ENCODE measurements at regions not wholly inside any gene's neighbourhood (a gene's known extent, or its start where the extent isn't known, plus 50 kb on each side); places are given as distances from the start of the nearest gene placed in this dataset.

- no peaks in the 10 kb centered on the region for H3K27me3 Mint-ChIP-seq
- POLR2A ChIA-PET: no interaction called here
- H3K4me1 Mint-ChIP-seq: no peaks in the 10 kb centered on the region
- no peak overlapping the region for H3K4me3 Mint-ChIP-seq
- CTCF ChIA-PET: no interaction called here
- no peaks in the 10 kb centered on the region for H3K9me3 Mint-ChIP-seq
- no peak overlapping the region for H3K27ac Mint-ChIP-seq
- no peak for DNase-seq
- no peaks in the 10 kb centered on the region for H3K36me3 Mint-ChIP-seq (ENCODE audit: low read depth)
Measured at GRCh38 chr18:985212-985661, 80.6 kb downstream of the ADCYAP1 start.

GRCh38 chr18:986051-986450, 81.4 kb downstream of the ADCYAP1 start:
- H3K4me1 Mint-ChIP-seq: no peaks in the 10 kb centered on the region
- no peaks in the 10 kb centered on the region for H3K27me3 Mint-ChIP-seq
- CTCF ChIA-PET: no interaction called here
- POLR2A ChIA-PET: no interaction called here
- H3K4me3 Mint-ChIP-seq: no peak overlapping the region
- no peaks in the 10 kb centered on the region for H3K9me3 Mint-ChIP-seq
- no peak for DNase-seq
- H3K36me3 Mint-ChIP-seq (ENCODE audit: low read depth): no peaks in the 10 kb centered on the region
- no peak overlapping the region for H3K27ac Mint-ChIP-seq

DNA sequence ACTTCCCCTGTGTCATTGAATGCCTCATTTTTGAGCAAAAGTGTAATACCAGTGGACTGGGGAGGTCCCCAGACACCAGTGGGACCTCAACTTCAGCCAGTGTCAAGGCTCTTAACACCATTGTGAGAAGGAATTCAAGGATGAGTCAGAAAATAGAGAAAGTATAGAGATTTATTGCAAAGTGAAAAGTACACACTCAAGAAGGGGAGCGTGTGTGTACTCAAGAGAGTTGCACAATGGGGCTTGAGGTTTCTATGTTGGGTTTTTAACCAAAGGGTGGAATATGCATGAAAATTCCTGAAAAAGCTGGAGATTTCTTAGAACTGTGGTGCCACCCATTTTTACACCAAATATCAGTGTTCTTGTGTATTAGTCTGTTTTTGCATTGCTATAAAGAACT, 81.9 kb downstream of the ADCYAP1 start:
- no peak for DNase-seq
- POLR2A ChIA-PET: no interaction called here
- Mint-ChIP-seq H3K4me3 (no peak overlapping the region), H3K9me3 (no peaks in the 10 kb centered on the region), H3K36me3 (ENCODE audit: low read depth) (no peaks in the 10 kb centered on the region), H3K27me3 (no peaks in the 10 kb centered on the region), H3K27ac (no peak overlapping the region), H3K4me1 (no peaks in the 10 kb centered on the region)
- CTCF ChIA-PET: no interaction called here

GRCh38 chr18:987325-988186, 82.9 kb downstream of the ADCYAP1 start:
- no peak overlapping the region for H3K4me3 Mint-ChIP-seq
- POLR2A ChIA-PET: no interaction called here
- H3K27me3 Mint-ChIP-seq: no peaks in the 10 kb centered on the region
- H3K27ac Mint-ChIP-seq: no peak overlapping the region
- no peaks in the 10 kb centered on the region for H3K4me1 Mint-ChIP-seq
- CTCF ChIA-PET: no interaction called here
- peaks cover 2% of the 10 kb centered on the region for H3K9me3 Mint-ChIP-seq
- DNase-seq: no peak
- no peaks in the 10 kb centered on the region for H3K36me3 Mint-ChIP-seq (ENCODE audit: low read depth)

- Mint-ChIP-seq H3K4me1 (no peaks in the 10 kb centered on the region), H3K4me3 (no peak overlapping the region), H3K9me3 (peaks cover 3% of the 10 kb centered on the region), H3K27me3 (no peaks in the 10 kb centered on the region), H3K36me3 (ENCODE audit: low read depth) (no peaks in the 10 kb centered on the region), H3K27ac (no peak overlapping the region)
- CTCF ChIA-PET: interaction anchor here (1.1 to 1.5 kb wide), 2 partner anchors 16 to 27 kb away, joined by 3 to 5 read pairs; no protein-coding TSS in a partner anchor
- no peak for DNase-seq
- POLR2A ChIA-PET: no interaction called here
Measured at GRCh38 chr18:989425-989824, 84.8 kb downstream of the ADCYAP1 start.

- no peak for DNase-seq
- Mint-ChIP-seq H3K27ac (no peak overlapping the region), H3K36me3 (ENCODE audit: low read depth) (no peaks in the 10 kb centered on the region), H3K4me3 (no peak overlapping the region), H3K4me1 (no peaks in the 10 kb centered on the region), H3K27me3 (no peaks in the 10 kb centered on the region), H3K9me3 (peaks cover 6% of the 10 kb centered on the region)
- CTCF ChIA-PET: interaction anchor here (1.1 kb wide), 1 partner anchor 28 kb away, joined by 3 read pairs; no protein-coding TSS in a partner anchor
- POLR2A ChIA-PET: interaction anchor here (0.7 kb wide), 1 partner anchor 421 kb away, joined by 3 read pairs; no protein-coding TSS in a partner anchor
Measured at GRCh38 chr18:990197-990596, 85.5 kb downstream of the ADCYAP1 start.

- POLR2A ChIA-PET: no interaction called here
- DNase-seq: no peak
Measured at GRCh38 chr18:991441-991840, 86.8 kb downstream of the ADCYAP1 start.

GRCh38 chr18:993560-993959, 88.9 kb downstream of the ADCYAP1 start:
- ChIA-PET CTCF (no interaction called here), POLR2A (no interaction called here)
- Mint-ChIP-seq H3K9me3 (peaks cover 6% of the 10 kb centered on the region), H3K4me3 (no peak overlapping the region), H3K36me3 (ENCODE audit: low read depth) (no peaks in the 10 kb centered on the region), H3K4me1 (no peaks in the 10 kb centered on the region), H3K27ac (no peak overlapping the region), H3K27me3 (no peaks in the 10 kb centered on the region)
- no peak for DNase-seq

More at GRCh38 chr18:991441-991840, 86.8 kb downstream of the ADCYAP1 start:
- Mint-ChIP-seq H3K27me3 (no peaks in the 10 kb centered on the region), H3K27ac (no peak overlapping the region), H3K4me3 (no peak overlapping the region), H3K36me3 (ENCODE audit: low read depth) (no peaks in the 10 kb centered on the region), H3K9me3 (peaks cover 6% of the 10 kb centered on the region), H3K4me1 (no peaks in the 10 kb centered on the region)
- CTCF ChIA-PET: no interaction called here

DNA sequence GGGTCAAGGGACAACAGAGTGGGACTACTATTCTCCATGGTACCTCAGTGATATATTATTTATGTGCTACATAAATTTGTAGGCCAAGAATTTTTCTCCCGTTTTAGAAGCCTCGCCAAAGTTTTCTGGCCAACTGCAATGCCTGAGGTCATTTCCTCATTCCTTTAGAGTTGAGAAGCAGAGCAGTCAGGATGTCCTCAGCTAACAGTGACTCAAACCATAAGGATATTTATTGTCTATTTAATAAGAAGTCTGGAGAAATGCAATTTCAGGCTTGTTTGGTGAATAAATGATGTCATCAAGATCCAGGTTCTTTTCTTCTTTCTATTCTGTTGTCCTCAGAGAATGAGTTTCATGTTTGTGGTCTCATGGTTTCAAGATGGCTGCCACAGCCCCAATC, 91.0 kb downstream of the ADCYAP1 start:
- ChIA-PET POLR2A (no interaction called here), CTCF (no interaction called here)
- DNase-seq: no peak
- Mint-ChIP-seq H3K27me3 (no peaks in the 10 kb centered on the region), H3K27ac (no peak overlapping the region), H3K9me3 (peaks cover 6% of the 10 kb centered on the region), H3K4me1 (no peaks in the 10 kb centered on the region), H3K36me3 (ENCODE audit: low read depth) (no peaks in the 10 kb centered on the region), H3K4me3 (no peak overlapping the region)

DNA sequence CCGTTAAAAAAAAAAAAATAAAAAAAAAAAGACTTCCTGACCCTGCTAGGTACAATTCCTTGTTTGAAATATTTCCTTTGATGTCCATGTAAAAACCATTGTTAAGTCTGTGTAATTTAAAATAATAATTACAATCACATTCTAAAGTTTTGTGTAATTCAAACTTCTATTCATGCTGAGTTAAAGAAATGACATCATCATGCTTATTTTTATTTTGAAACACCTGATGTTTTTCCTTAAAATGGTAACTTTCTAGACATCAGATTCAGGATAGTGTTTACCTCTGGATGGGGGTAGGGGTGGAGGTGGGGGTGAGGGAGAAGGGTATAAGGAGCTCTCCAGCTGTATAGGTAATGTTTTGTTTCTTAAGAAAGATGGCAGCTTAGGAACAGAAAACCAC, 92.8 kb downstream of the ADCYAP1 start:
- CTCF ChIA-PET: no interaction called here
- H3K27ac Mint-ChIP-seq: no peak overlapping the region
- DNase-seq: no peak
- H3K4me3 Mint-ChIP-seq: no peak overlapping the region
- peaks cover 4% of the 10 kb centered on the region for H3K9me3 Mint-ChIP-seq
- POLR2A ChIA-PET: no interaction called here
- H3K4me1 Mint-ChIP-seq: no peaks in the 10 kb centered on the region
- H3K27me3 Mint-ChIP-seq: no peaks in the 10 kb centered on the region
- H3K36me3 Mint-ChIP-seq (ENCODE audit: low read depth): no peaks in the 10 kb centered on the region

DNA sequence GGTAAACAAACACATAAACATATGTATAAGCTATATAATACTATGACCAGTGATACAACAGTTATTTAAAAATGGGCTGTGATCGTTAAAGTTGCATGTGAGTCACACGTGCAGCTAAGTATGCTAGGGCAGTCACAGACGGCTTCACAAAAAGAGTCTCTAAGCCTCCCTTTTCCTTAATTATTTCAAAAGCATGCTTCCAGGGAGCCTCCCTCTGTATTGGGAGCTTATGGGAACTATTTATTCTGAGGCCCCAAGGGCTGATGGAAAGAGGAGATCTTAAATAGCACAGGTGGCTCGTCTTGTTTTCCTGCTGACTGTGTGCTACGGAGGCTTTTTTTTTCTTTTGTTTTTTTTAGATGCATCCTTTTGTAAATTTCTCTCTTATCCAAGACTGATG, 94.3 kb downstream of the ADCYAP1 start:
- ChIA-PET POLR2A (no interaction called here), CTCF (no interaction called here)
- H3K9me3 Mint-ChIP-seq: peaks cover 4% of the 10 kb centered on the region
- no peak overlapping the region for H3K4me3 Mint-ChIP-seq
- no peak for DNase-seq
- no peaks in the 10 kb centered on the region for H3K27me3 Mint-ChIP-seq
- H3K27ac Mint-ChIP-seq: no peak overlapping the region
- no peaks in the 10 kb centered on the region for H3K36me3 Mint-ChIP-seq (ENCODE audit: low read depth)
- H3K4me1 Mint-ChIP-seq: no peaks in the 10 kb centered on the region

DNA sequence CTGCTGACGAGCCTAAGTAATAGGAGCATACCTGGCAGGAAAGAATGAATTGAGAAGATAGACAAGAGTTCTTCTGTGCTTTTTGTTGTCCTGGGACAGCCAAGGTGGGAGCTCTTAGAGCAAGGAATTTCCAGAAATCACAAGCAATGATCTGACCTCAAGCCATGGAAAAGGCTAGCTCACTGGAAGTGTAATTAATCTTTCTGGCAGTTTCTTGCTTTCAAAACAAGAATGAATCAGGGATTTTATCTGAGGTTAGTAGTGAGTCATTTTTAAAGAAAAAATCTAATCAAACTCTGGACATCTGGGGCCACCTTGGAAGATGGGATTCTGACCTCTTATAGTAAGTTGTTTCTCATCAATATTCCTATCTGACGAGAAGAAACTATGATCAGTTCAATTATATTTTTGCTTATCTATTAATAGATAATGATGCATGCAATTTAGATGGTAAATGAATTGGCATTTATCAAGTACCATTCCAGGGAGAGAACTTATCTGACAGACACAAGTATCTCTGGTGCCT, 98.0 kb downstream of the ADCYAP1 start:
- H3K4me3 Mint-ChIP-seq: no peak overlapping the region
- no peaks in the 10 kb centered on the region for H3K9me3 Mint-ChIP-seq
- no peak overlapping the region for H3K27ac Mint-ChIP-seq
- no peaks in the 10 kb centered on the region for H3K27me3 Mint-ChIP-seq
- ChIA-PET CTCF (no interaction called here), POLR2A (no interaction called here)
- H3K4me1 Mint-ChIP-seq: no peaks in the 10 kb centered on the region
- H3K36me3 Mint-ChIP-seq (ENCODE audit: low read depth): no peaks in the 10 kb centered on the region
- DNase-seq: no peak

DNA sequence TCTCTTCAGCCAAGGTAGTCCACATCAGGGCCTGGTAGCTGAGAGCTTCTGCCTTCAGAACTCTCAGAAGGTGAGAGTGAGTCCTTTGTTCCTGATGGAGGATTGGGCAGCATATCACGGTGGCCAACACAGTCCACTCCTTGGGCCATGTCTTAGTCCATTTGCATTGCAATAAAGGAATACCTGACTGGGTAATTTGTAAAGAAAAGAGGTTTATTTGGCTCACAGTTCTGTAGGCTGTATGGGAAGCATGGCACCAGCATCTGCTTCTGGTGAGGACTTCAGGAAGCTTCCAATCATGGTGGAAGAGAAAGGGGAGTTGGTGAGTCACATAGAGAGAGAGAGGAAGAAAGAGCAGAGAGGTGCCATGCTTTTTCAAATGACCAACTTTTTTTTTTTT, 98.8 kb downstream of the ADCYAP1 start:
- POLR2A ChIA-PET: no interaction called here
- CTCF ChIA-PET: no interaction called here

DNA sequence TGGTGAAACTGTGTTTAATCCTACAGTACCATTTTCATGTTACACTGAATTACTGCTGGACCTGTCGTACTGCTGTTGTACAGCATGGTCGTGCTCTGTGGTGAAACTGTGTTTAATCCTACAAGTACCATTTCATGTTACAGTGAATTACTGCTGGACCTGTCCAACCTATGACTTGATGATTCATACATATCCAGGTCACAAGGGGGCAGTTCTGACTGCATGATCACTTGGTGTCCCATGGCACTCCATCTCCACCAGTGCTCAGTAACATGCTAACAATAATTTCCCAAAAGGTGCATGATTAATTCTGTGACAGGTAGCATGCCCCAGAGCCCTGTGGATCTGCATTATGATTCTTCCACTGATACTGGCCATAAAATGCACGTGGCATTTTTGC, 101.6 kb downstream of the ADCYAP1 start:
- H3K27me3 Mint-ChIP-seq: no peaks in the 10 kb centered on the region
- H3K36me3 Mint-ChIP-seq (ENCODE audit: low read depth): no peaks in the 10 kb centered on the region
- no peak for DNase-seq
- ChIA-PET CTCF (no interaction called here), POLR2A (no interaction called here)
- no peaks in the 10 kb centered on the region for H3K4me1 Mint-ChIP-seq
- H3K9me3 Mint-ChIP-seq: no peaks in the 10 kb centered on the region
- no peak overlapping the region for H3K27ac Mint-ChIP-seq
- H3K4me3 Mint-ChIP-seq: no peak overlapping the region

More for the DNA sequence above, 98.8 kb downstream of the ADCYAP1 start:
- Mint-ChIP-seq H3K36me3 (ENCODE audit: low read depth) (no peaks in the 10 kb centered on the region), H3K4me1 (no peaks in the 10 kb centered on the region), H3K9me3 (no peaks in the 10 kb centered on the region), H3K27ac (no peak overlapping the region), H3K27me3 (no peaks in the 10 kb centered on the region), H3K4me3 (no peak overlapping the region)
- DNase-seq: no peak
